GM23248 (cell line): ENCODE measurements at regions not wholly inside any gene's neighbourhood (a gene's known extent, or its start where the extent isn't known, plus 50 kb on each side); places are given as distances from the start of the nearest gene placed in this dataset.

Experiments
- DNase-seq: peaks from one replicate; pipeline ENCODE4 v3.0.0-alpha.2; 2015
- H2AFZ ChIP-seq: fragments of 200-600 bp; sonication (generic); 2 replicates; pipeline ENCODE4 v1.6.1; 2016; ENCODE audit warnings: antibody characterized with exemption
- H3F3A ChIP-seq: fragments of 200-600 bp; sonication (generic); 2 replicates; pipeline ENCODE4 v1.6.1; 2016; ENCODE audit warnings: mild to moderate bottlenecking, antibody characterized with exemption, mixed run types; ENCODE audit not compliant: insufficient read depth
- H3K27ac ChIP-seq: fragments of 200-600 bp; sonication (generic); 2 replicates; pipeline ENCODE4 v1.5.1; 2016; ENCODE audit warnings: mild to moderate bottlenecking
- H3K27me3 ChIP-seq: fragments of 200-600 bp; sonication (generic); replicated peaks from 2 replicates; pipeline ENCODE4 v1.6.1; 2016; ENCODE audit warnings: mild to moderate bottlenecking; ENCODE audit not compliant: insufficient read depth
- H3K36me3 ChIP-seq: fragments of 200-600 bp; sonication (generic); 2 replicates; pipeline ENCODE4 v1.6.1; 2016; ENCODE audit warnings: low read depth, mild to moderate bottlenecking
- H3K4me1 ChIP-seq: fragments of 200-600 bp; sonication (generic); 2 replicates; pipeline ENCODE4 v1.6.1; 2016; ENCODE audit warnings: mild to moderate bottlenecking; ENCODE audit not compliant: insufficient read depth
- H3K4me2 ChIP-seq: fragments of 200-600 bp; sonication (generic); one replicate; pipeline ENCODE4 v1.6.1; 2016; ENCODE audit warnings: mild to moderate bottlenecking; ENCODE audit not compliant: unreplicated experiment
- H3K4me3 ChIP-seq: fragments of 200-600 bp; sonication (generic); 2 replicates; pipeline ENCODE4 v1.5.1; 2016; ENCODE audit warnings: mild to moderate bottlenecking
- H3K79me2 ChIP-seq: fragments of 200-600 bp; sonication (generic); 2 replicates; pipeline ENCODE4 v1.6.1; 2016; ENCODE audit warnings: mild to moderate bottlenecking; ENCODE audit not compliant: insufficient read depth
- H3K9ac ChIP-seq: fragments of 200-600 bp; sonication (generic); 2 replicates; pipeline ENCODE4 v1.6.1; 2016; ENCODE audit warnings: mild to moderate bottlenecking
- H3K9me2 ChIP-seq: fragments of 200-600 bp; sonication (generic); 2 replicates; pipeline ENCODE4 v1.6.1; 2016; ENCODE audit warnings: mixed run types, mild to moderate bottlenecking, moderate library complexity; ENCODE audit not compliant: insufficient read depth
- H3K9me3 ChIP-seq: fragments of 200-600 bp; sonication (generic); one replicate; pipeline ENCODE4 v1.6.1; 2017; ENCODE audit warnings: low read depth
- H4K20me1 ChIP-seq: fragments of 200-600 bp; sonication (generic); 2 replicates; pipeline ENCODE4 v1.6.0; 2016; ENCODE audit not compliant: insufficient read depth
- EZH2 ChIP-seq: fragments of 200-600 bp; sonication (generic); IDR thresholded peaks from 2 replicates; pipeline ENCODE4 v1.6.1; 2018; ENCODE audit warnings: antibody characterized with exemption, mild to moderate bottlenecking; ENCODE audit not compliant: insufficient read depth, poor library complexity, severe bottlenecking
- EZH2phosphoT487 ChIP-seq: fragments of 200-600 bp; sonication (generic); IDR thresholded peaks from 2 replicates; pipeline ENCODE4 v1.6.1; 2018; ENCODE audit warnings: antibody characterized with exemption, moderate library complexity, mild to moderate bottlenecking, low read depth; ENCODE audit not compliant: insufficient read depth
- WGBS, 2 experiments: methylation state at CpG; one replicate each; pipeline ENCODE4 v1.1.6; 2015 to 2017; ENCODE audit warnings: low lambda C conversion rate in 2 of 2, low coverage in 1 of 2; ENCODE audit errors: missing lambda C conversion rate in 2 of 2; 5-methylcytosine and 5-hydroxymethylcytosine counted together
- in situ Hi-C: fragments of 300-500 bp; cut with MboI; formaldehyde crosslinking; loops from 2 replicates; pipeline ENCODE4 v1.15.0; 2020

DNA sequence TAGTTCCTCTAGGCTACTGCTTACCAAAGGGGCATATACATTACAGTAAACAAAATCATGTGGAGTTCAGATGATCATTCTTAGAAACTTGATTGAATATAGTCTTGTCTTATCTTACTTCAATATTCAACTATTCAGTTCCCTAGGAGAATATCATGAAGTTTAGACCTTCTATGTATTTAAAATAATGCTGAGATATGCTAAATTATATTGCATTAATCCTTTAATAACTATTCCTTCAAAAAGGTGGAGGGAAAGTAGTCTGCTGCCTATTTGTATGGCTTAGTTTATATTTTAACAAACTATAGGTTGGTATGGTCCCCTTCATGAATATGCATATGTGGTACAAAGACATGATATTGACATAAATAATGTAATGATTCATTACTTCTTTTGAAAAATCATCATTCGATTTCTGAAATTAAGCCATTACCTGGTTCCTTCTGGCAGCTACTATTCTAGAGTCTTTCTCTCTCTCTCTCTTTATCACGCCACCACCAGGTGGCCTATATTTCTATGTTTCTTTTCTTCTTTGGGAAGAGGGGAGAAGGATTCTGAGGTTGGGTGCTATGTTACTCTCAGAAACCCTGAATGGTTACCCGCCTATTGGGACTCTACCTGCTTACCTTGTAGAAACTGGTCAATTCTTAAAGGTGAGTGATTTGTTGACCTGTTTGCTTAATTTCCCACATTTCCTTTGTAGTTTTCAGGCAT, 855.8 kb downstream of the HACE1 start:
- no peak for DNase-seq
- TF ChIP-seq EZH2phosphoT487 (no peak), EZH2 (no peak)
- H3K36me3 ChIP-seq: no peaks in the 10 kb centered on the region
- in situ Hi-C loops: no loop called here
- no peaks in the 10 kb centered on the region for H3K27me3 ChIP-seq
- H3K9me2 ChIP-seq: no peaks in the 10 kb centered on the region
- no peak overlapping the region for H3K4me3 ChIP-seq
- no peak overlapping the region for H3K27ac ChIP-seq
- no peak overlapping the region for H3K9ac ChIP-seq
- no peaks in the 10 kb centered on the region for H3F3A ChIP-seq
- H2AFZ ChIP-seq: no peak overlapping the region
- H3K4me1 ChIP-seq: no peaks in the 10 kb centered on the region
- H3K9me3 ChIP-seq: no peaks in the 10 kb centered on the region
- H3K79me2 ChIP-seq: no peaks in the 10 kb centered on the region
- no peaks in the 10 kb centered on the region for H4K20me1 ChIP-seq
- WGBS, 2 experiments: 15 to 21% methylated on average over 3 of the region's 3 CpGs
- no peak overlapping the region for H3K4me2 ChIP-seq

DNA sequence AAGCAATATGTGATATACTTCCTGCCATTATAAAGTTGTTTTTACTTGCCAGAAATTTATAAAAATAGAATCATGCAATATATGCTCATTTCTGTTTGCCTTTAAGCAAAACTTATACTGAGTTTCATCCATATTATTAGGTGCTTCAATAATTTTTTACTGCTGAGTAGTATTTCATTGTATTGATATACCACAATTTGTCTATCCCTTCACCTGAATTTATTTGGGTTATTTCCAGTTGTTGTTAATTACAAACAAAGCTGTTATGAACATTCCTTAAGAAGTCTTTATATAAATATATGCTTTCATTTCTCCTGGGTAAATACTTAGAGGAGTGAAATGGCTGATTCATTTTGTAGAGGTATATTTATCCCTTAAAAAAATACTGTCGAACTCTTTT, 864.1 kb downstream of the HACE1 start:
- Histone ChIP-seq H3K4me3 (no peak overlapping the region), H3K9ac (no peak overlapping the region), H3K9me3 (no peaks in the 10 kb centered on the region), H3K4me2 (no peak overlapping the region), H3K36me3 (no peaks in the 10 kb centered on the region), H3K27me3 (no peaks in the 10 kb centered on the region), H3K4me1 (no peaks in the 10 kb centered on the region), H3F3A (no peaks in the 10 kb centered on the region), H2AFZ (no peak overlapping the region), H3K27ac (no peak overlapping the region), H3K79me2 (no peaks in the 10 kb centered on the region), H3K9me2 (no peaks in the 10 kb centered on the region), H4K20me1 (no peaks in the 10 kb centered on the region)
- WGBS, 2 experiments: 5 to 6% methylated on average over 1 of the region's 1 CpG
- in situ Hi-C loops: no loop called here
- DNase-seq: no peak
- TF ChIP-seq EZH2phosphoT487 (no peak), EZH2 (no peak)

DNA sequence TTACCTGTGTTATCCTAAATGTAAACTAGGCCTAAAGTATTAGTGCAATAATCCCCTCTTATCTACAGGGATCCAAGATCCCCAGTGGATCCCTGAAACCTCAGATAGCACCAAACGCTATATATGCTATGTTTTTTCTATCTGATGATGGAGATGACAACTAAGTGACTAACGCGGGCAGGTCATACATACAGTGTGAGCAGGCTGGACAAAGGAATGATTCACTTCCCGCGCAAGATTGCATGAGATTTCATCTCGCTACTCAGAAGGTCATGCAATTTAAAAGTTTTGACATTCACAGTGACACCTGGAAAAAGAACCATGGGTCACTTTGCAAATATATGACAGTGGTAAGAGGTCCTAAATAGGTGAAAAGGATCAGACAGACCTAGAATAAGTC, 875.9 kb downstream of the HACE1 start:
- Histone ChIP-seq H3K36me3 (no peaks in the 10 kb centered on the region), H3K4me3 (no peak overlapping the region), H4K20me1 (no peaks in the 10 kb centered on the region), H3K9ac (no peak overlapping the region), H3K9me3 (no peaks in the 10 kb centered on the region), H3K27ac (no peak overlapping the region), H3K4me1 (no peaks in the 10 kb centered on the region), H3K4me2 (no peak overlapping the region), H3K27me3 (no peaks in the 10 kb centered on the region), H3K79me2 (no peaks in the 10 kb centered on the region), H3K9me2 (no peaks in the 10 kb centered on the region), H3F3A (no peaks in the 10 kb centered on the region), H2AFZ (no peak overlapping the region)
- TF ChIP-seq EZH2phosphoT487 (no peak), EZH2 (no peak)
- WGBS, 2 experiments: 61 to 66% methylated on average over 6 of the region's 6 CpGs
- no peak for DNase-seq
- in situ Hi-C loops: no loop called here

DNA sequence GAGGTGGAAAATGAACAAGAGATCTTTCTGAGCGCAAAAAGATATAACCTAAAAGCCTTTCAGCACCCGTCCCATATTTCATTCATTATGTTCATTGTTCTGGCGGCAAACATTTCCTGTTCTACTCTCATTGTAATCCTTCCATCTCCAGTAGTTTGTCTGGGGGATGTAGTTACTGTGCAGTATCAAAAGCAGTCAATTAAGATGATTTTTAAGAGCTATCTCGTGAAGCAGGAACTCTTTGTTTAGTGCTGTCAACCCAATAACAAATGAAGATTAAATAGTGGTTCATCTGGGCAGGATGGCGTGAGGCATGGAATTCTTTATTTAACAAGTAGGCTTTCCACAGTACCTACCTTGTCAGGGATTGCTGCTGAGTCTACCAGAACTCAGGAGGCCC, 876.7 kb downstream of the HACE1 start:
- H3K9me2 ChIP-seq: no peaks in the 10 kb centered on the region
- no peak overlapping the region for H3K4me3 ChIP-seq
- H3K27ac ChIP-seq: no peak overlapping the region
- no peaks in the 10 kb centered on the region for H3K27me3 ChIP-seq
- in situ Hi-C loops: no loop called here
- H3K4me2 ChIP-seq: no peak overlapping the region
- DNase-seq: no peak
- H4K20me1 ChIP-seq: no peaks in the 10 kb centered on the region
- H3K9me3 ChIP-seq: no peaks in the 10 kb centered on the region
- H3K9ac ChIP-seq: no peak overlapping the region
- H2AFZ ChIP-seq: no peak overlapping the region
- WGBS, 2 experiments: 2 to 3% methylated on average over 5 of the region's 5 CpGs
- no peaks in the 10 kb centered on the region for H3F3A ChIP-seq
- no peaks in the 10 kb centered on the region for H3K79me2 ChIP-seq
- TF ChIP-seq EZH2: no peak
- TF ChIP-seq EZH2phosphoT487: no peak
- H3K4me1 ChIP-seq: no peaks in the 10 kb centered on the region
- H3K36me3 ChIP-seq: no peaks in the 10 kb centered on the region

DNA sequence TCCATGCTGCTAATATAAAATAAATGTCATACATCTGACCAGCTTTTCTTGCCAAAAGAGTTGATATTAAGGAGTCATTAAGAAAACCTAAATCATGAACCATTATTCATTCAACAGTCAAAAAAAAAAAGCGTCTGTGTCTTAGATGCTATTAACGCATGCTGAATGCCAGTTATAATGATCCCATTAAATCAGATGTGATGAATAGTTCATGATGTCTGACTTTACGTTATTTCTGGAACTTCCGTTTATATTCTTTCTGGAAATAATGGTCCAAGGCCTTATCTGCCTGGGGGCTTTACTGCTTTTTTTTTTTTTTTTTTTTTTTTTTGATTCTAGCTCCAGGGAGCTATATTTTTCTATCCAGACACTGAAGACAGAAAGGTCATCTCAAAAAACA, 877.1 kb downstream of the HACE1 start:
- TF ChIP-seq EZH2 (no peak), EZH2phosphoT487 (no peak)
- H3K79me2 ChIP-seq: no peaks in the 10 kb centered on the region
- no peak overlapping the region for H3K4me3 ChIP-seq
- H3F3A ChIP-seq: no peaks in the 10 kb centered on the region
- in situ Hi-C loops: no loop called here
- no peaks in the 10 kb centered on the region for H4K20me1 ChIP-seq
- no peak overlapping the region for H2AFZ ChIP-seq
- H3K9me3 ChIP-seq: no peaks in the 10 kb centered on the region
- no peak overlapping the region for H3K27ac ChIP-seq
- H3K9me2 ChIP-seq: no peaks in the 10 kb centered on the region
- H3K4me2 ChIP-seq: no peak overlapping the region
- no peak for DNase-seq
- 3% methylated on average over 4 of the region's 4 CpGs for WGBS, 2 experiments
- no peak overlapping the region for H3K9ac ChIP-seq
- H3K36me3 ChIP-seq: no peaks in the 10 kb centered on the region
- no peaks in the 10 kb centered on the region for H3K4me1 ChIP-seq
- H3K27me3 ChIP-seq: no peaks in the 10 kb centered on the region
